ENCODE measurements at regions not wholly inside any gene's neighbourhood (a gene's known extent, or its start where the extent isn't known, plus 50 kb on each side); places are given as distances from the start of the nearest gene placed in this dataset.

DNA sequence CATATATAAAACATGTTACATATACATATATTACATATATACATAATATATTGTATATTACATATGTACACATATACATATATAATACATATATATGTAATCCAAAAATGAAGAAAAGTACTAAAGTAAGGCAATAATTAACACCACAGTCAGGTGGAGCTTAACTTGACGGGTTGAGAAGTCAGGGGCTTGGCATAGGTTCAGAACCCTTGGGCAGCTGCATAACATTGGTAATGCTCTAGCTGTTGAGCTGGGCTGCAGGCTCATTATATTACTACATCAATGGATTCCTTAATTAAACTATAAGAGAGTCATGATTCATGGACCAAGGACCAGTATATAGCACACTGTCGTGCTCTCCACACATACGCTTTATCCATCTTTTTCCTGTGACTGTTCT lies 435.2 kb upstream of the ADAMTS16 start:
- no peaks in the 10 kb centered on the region for H3K4me1 ChIP-seq
- no peak for FAIRE-seq
- H3K4me3 ChIP-seq: no peak overlapping the region
- ChIA-PET POLR2A (no interaction called here), CTCF (no interaction called here)
- no peak overlapping the region for H3K4me2 ChIP-seq
- 37% methylated on average over 3 of the region's 3 CpGs for WGBS (ENCODE audit: missing lambda C conversion rate)
- no peaks in the 10 kb centered on the region for H3K9me3 ChIP-seq
- no peak overlapping the region for H3K27ac ChIP-seq
- ATAC-seq: no peak
- TF ChIP-seq SREBF2 (IDR thresholded peaks at IDR 0.05) (no peak), HDAC2 (IDR thresholded peaks at IDR 0.05) (no peak), MAZ (IDR thresholded peaks at IDR 0.05; ENCODE audit: borderline replicate concordance, low read depth, low read length) (no peak), PHF8 (IDR thresholded peaks at IDR 0.05; ENCODE audit: borderline replicate concordance, low read depth) (no peak), EHF (CRISPR knock-in tag; IDR thresholded peaks at IDR 0.05) (no peak), POLR2A (IDR thresholded peaks at IDR 0.05; ENCODE audit: low read length) (no peak), CBX8 (IDR thresholded peaks at IDR 0.05) (no peak), EHMT2 (IDR thresholded peaks at IDR 0.05; ENCODE audit: low read depth) (no peak), FOXS1 (CRISPR knock-in tag; IDR thresholded peaks at IDR 0.05) (no peak), RNF2 (IDR thresholded peaks at IDR 0.05; ENCODE audit: borderline replicate concordance, low read depth) (no peak), CHD4 (IDR thresholded peaks at IDR 0.05; ENCODE audit: borderline replicate concordance) (no peak), ESRRA (IDR thresholded peaks at IDR 0.05; ENCODE audit: borderline replicate concordance, low read length) (no peak), SMC3 (IDR thresholded peaks at IDR 0.05) (no peak)
- no peak for DNase-seq (ENCODE audit: low read depth in 1 of 2, low spot score in 1 of 2)

DNA sequence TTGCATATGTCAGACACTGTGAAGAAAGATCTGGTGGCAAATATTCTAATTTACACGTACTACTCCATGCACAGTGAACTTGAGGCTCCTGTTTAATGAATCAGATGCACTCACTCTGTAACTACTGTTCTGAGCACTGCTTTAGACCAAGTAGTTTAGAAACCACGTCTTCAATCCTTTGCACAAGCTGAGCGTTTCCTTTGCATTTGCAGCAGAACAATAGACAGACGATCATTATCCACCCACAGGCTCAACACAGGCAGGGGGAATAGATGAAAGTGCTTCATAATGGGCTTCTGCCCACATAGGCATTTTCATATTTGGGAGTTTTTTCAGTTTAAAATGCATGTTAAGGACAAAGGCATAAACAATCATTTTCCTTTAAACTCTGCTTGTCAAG lies 423.3 kb upstream of the ADAMTS16 start:
- Histone ChIP-seq H3K4me2 (no peak overlapping the region), H3K4me1 (no peaks in the 10 kb centered on the region), H3K27ac (no peak overlapping the region), H3K9me3 (no peaks in the 10 kb centered on the region), H3K4me3 (no peak overlapping the region)
- TF ChIP-seq JUNB (IDR thresholded peaks at IDR 0.05): no peak
- no peak for TF ChIP-seq NR3C1 (IDR thresholded peaks at IDR 0.05)
- TF ChIP-seq MYC (IDR thresholded peaks at IDR 0.05; ENCODE audit: borderline replicate concordance, low read length): no peak
- no peak for TF ChIP-seq NPAS2 (CRISPR knock-in tag; IDR thresholded peaks at IDR 0.05; ENCODE audit: borderline replicate concordance)
- TF ChIP-seq, protein P1, sequence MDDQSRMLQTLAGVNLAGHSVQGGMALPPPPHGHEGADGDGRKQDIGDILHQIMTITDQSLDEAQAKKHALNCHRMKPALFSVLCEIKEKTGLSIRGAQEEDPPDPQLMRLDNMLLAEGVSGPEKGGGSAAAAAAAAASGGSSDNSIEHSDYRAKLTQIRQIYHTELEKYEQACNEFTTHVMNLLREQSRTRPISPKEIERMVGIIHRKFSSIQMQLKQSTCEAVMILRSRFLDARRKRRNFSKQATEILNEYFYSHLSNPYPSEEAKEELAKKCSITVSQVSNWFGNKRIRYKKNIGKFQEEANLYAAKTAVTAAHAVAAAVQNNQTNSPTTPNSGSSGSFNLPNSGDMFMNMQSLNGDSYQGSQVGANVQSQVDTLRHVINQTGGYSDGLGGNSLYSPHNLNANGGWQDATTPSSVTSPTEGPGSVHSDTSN (IDR thresholded peaks at IDR 0.05): no peak
- no peak for TF ChIP-seq FOSL2 (IDR thresholded peaks at IDR 0.05)
- TF ChIP-seq FOSL2 (CRISPR knock-in tag; IDR thresholded peaks at IDR 0.05): no peak
- TF ChIP-seq, protein P2, sequence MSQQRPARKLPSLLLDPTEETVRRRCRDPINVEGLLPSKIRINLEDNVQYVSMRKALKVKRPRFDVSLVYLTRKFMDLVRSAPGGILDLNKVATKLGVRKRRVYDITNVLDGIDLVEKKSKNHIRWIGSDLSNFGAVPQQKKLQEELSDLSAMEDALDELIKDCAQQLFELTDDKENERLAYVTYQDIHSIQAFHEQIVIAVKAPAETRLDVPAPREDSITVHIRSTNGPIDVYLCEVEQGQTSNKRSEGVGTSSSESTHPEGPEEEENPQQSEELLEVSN (IDR thresholded peaks at IDR 0.05; ENCODE audit: borderline replicate concordance, low read depth): no peak
- no peak for TF ChIP-seq EHMT2 (IDR thresholded peaks at IDR 0.05; ENCODE audit: low read depth)
- TF ChIP-seq HOXB13 (CRISPR knock-in tag; IDR thresholded peaks at IDR 0.05; ENCODE audit: low read depth): no peak
- 4% methylated on average over 4 of the region's 4 CpGs for WGBS (ENCODE audit: missing lambda C conversion rate)
- ChIA-PET CTCF (no interaction called here), POLR2A (no interaction called here)
- no peak for FAIRE-seq
- DNase-seq (ENCODE audit: low read depth in 1 of 2, low spot score in 1 of 2): no peak
- ATAC-seq: no peak

DNA sequence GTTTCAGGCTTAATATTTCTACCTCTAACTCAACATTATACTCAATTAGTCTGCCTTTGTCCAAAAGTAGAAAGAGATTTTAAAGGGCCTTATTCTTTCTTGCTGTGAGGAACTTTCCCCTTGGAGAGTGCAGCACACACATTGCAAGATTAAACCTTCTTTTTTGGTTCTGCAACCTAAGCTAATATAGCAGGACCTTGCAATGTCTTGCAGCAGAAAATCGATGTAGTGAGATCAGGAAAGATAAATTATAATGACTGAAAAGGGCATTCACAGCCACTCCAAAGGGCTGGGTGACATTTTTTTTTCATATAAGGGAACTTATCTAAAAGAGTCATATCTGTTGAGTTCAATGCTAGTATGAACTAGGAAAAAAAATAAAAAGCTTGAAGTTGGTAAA lies 422.7 kb upstream of the ADAMTS16 start:
- ATAC-seq (no peak), FAIRE-seq (no peak), DNase-seq (ENCODE audit: low read depth in 1 of 2, low spot score in 1 of 2) (no peak)
- Histone ChIP-seq H3K27ac (no peak overlapping the region), H3K4me3 (no peak overlapping the region), H3K9me3 (no peaks in the 10 kb centered on the region), H3K4me2 (no peak overlapping the region), H3K4me1 (no peaks in the 10 kb centered on the region)
- WGBS (ENCODE audit: missing lambda C conversion rate): 0% methylated on average over 1 of the region's 1 CpG
- ChIA-PET CTCF (no interaction called here), POLR2A (no interaction called here)
- TF ChIP-seq ZC3H11A (IDR thresholded peaks at IDR 0.05) (no peak), EHMT2 (IDR thresholded peaks at IDR 0.05; ENCODE audit: low read depth) (no peak), MYC (IDR thresholded peaks at IDR 0.05; ENCODE audit: borderline replicate concordance, low read length) (no peak), NFE2L2 (conservative IDR thresholded peaks at IDR 0.05; ENCODE audit: low read length) (no peak), SMC3 (IDR thresholded peaks at IDR 0.05) (no peak), RARB (CRISPR knock-in tag; IDR thresholded peaks at IDR 0.05) (no peak), HDAC2 (IDR thresholded peaks at IDR 0.05) (no peak), EHF (CRISPR knock-in tag; IDR thresholded peaks at IDR 0.05) (no peak), ZFP36 (IDR thresholded peaks at IDR 0.05; ENCODE audit: borderline replicate concordance, partially characterized antibody) (no peak), BHLHE40 (IDR thresholded peaks at IDR 0.05; ENCODE audit: low read depth, low read length) (no peak), CEBPB (IDR thresholded peaks at IDR 0.05) (no peak), HOXB5 (CRISPR knock-in tag; IDR thresholded peaks at IDR 0.05) (no peak)
- TF ChIP-seq, protein P3, sequence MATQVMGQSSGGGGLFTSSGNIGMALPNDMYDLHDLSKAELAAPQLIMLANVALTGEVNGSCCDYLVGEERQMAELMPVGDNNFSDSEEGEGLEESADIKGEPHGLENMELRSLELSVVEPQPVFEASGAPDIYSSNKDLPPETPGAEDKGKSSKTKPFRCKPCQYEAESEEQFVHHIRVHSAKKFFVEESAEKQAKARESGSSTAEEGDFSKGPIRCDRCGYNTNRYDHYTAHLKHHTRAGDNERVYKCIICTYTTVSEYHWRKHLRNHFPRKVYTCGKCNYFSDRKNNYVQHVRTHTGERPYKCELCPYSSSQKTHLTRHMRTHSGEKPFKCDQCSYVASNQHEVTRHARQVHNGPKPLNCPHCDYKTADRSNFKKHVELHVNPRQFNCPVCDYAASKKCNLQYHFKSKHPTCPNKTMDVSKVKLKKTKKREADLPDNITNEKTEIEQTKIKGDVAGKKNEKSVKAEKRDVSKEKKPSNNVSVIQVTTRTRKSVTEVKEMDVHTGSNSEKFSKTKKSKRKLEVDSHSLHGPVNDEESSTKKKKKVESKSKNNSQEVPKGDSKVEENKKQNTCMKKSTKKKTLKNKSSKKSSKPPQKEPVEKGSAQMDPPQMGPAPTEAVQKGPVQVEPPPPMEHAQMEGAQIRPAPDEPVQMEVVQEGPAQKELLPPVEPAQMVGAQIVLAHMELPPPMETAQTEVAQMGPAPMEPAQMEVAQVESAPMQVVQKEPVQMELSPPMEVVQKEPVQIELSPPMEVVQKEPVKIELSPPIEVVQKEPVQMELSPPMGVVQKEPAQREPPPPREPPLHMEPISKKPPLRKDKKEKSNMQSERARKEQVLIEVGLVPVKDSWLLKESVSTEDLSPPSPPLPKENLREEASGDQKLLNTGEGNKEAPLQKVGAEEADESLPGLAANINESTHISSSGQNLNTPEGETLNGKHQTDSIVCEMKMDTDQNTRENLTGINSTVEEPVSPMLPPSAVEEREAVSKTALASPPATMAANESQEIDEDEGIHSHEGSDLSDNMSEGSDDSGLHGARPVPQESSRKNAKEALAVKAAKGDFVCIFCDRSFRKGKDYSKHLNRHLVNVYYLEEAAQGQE (IDR thresholded peaks at IDR 0.05): no peak
- TF ChIP-seq, protein P1 (IDR thresholded peaks at IDR 0.05): no peak
- TF ChIP-seq, protein P4, sequence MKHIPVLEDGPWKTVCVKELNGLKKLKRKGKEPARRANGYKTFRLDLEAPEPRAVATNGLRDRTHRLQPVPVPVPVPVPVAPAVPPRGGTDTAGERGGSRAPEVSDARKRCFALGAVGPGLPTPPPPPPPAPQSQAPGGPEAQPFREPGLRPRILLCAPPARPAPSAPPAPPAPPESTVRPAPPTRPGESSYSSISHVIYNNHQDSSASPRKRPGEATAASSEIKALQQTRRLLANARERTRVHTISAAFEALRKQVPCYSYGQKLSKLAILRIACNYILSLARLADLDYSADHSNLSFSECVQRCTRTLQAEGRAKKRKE (CRISPR knock-in tag; IDR thresholded peaks at IDR 0.05; ENCODE audit: low read depth): no peak
